HCT116 (cell line): ENCODE measurements at regions not wholly inside any gene's neighbourhood (a gene's known extent, or its start where the extent isn't known, plus 50 kb on each side); places are given as distances from the start of the nearest gene placed in this dataset.

Experiments used
- ATAC-seq: fragments of 200-7000 bp; cut with Tn5 transposase; 2 replicates; pipeline ENCODE4 v1.9.1; 2020; ENCODE audit warnings: mild to moderate bottlenecking, moderate library complexity
- BruUV-seq: library from RNA; stranded (reverse); fragments of 400-500 nt; replicated peaks from 2 replicates; lab custom pipeline; 2021; lab: Mats Ljungman, UMichigan
- CTCF ChIA-PET: fragments of 300-600 bp; sonication (Branson Sonifier 250); formaldehyde crosslinking; loops from one replicate; lab custom pipeline; 2021; ENCODE audit warnings: antibody characterized with exemption; lab: Charles Lee
- POLR2A ChIA-PET: fragments of 300-600, 350-600 bp; sonication (Branson Sonifier 250); formaldehyde crosslinking; loops from one replicate; lab custom pipeline; 2021; ENCODE audit warnings: antibody characterized with exemption; lab: Charles Lee
- RAD21 ChIA-PET, 2 experiments: fragments of 300-600 bp; sonication (Branson Sonifier 250); formaldehyde crosslinking; loops; one replicate each; lab custom pipeline; 2023; ENCODE audit warnings: low total read pairs in 2 of 2; ENCODE audit not compliant: uncharacterized antibody in 2 of 2, unreplicated experiment in 2 of 2, low non-redundant PET in 1 of 2; lab: Charles Lee
- DNase-seq: peaks from one replicate; pipeline ENCODE4 v3.0.0-alpha.2; 2010; ENCODE audit warnings: low read depth, low spot score
- H2AFZ ChIP-seq: fragments of 200-600 bp; shearing (Covaris generic), sonication (generic); 2 replicates; pipeline ENCODE4 v1.6.1; 2017; ENCODE audit warnings: low read depth, mixed run types, mixed read lengths, antibody characterized with exemption, low read length; ENCODE audit not compliant: poor library complexity, severe bottlenecking
- H3K27ac ChIP-seq: 2 replicates; pipeline ENCODE4 v1.5.1; 2012; ENCODE audit warnings: low read depth, low read length
- H3K27me3 ChIP-seq: fragments of 200-600 bp; sonication (generic); 2 replicates; pipeline ENCODE4 v1.6.1; 2016; ENCODE audit warnings: mixed run types, low read length, mixed read lengths; ENCODE audit not compliant: insufficient read depth
- H3K36me3 ChIP-seq, 2 experiments: fragments of 200-500 bp in 1 of 2; fragments of 200-600 bp in 1 of 2; sonication (Bioruptor generic) in 1 of 2; sonication (generic) in 1 of 2; 2 replicates each; pipeline versions ENCODE4 v1.5.1 to v1.6.1; 2014 to 2016; ENCODE audit warnings: low read length in 2 of 2, inconsistent platforms in 1 of 2, mixed read lengths in 1 of 2, mixed run types in 1 of 2; ENCODE audit not compliant: insufficient read depth in 2 of 2, control insufficient read depth in 1 of 2
- H3K4me1 ChIP-seq, 2 experiments: fragments of 200-600 bp in 1 of 2; sonication (generic) in 1 of 2; 2 replicates each; pipeline versions ENCODE4 v1.5.1 to v1.6.1; 2012 to 2017; ENCODE audit warnings: low read length in 2 of 2, inconsistent platforms in 1 of 2, mild to moderate bottlenecking in 1 of 2, mixed read lengths in 1 of 2, mixed run types in 1 of 2, moderate library complexity in 1 of 2; ENCODE audit not compliant: insufficient read depth in 2 of 2, control insufficient read depth in 1 of 2
- H3K4me2 ChIP-seq: fragments of 200-600 bp; sonication (generic); 2 replicates; pipeline ENCODE4 v1.6.1; 2017; ENCODE audit warnings: mixed run types, low read length, mixed read lengths
- H3K4me3 ChIP-seq, 2 experiments: fragments of 200-600 bp in 1 of 2; sonication (generic) in 1 of 2; replicated peaks in 1 of 2; 2 replicates each; pipeline ENCODE4 v1.5.1; 2011 to 2016; ENCODE audit warnings: low read length in 2 of 2, control low read depth in 1 of 2, low read depth in 1 of 2, mild to moderate bottlenecking in 1 of 2, mixed read lengths in 1 of 2, mixed run types in 1 of 2
- H3K79me2 ChIP-seq: fragments of 200-600 bp; sonication (generic); 2 replicates; pipeline ENCODE4 v1.6.1; 2017; ENCODE audit warnings: mild to moderate bottlenecking, mixed run types, low read length, moderate library complexity, mixed read lengths; ENCODE audit not compliant: insufficient read depth
- H3K9ac ChIP-seq: fragments of 200-600 bp; sonication (generic); 2 replicates; pipeline ENCODE4 v1.6.1; 2016; ENCODE audit warnings: low read length, mixed read lengths
- H3K9me2 ChIP-seq: fragments of 200-600 bp; sonication (generic), shearing (Covaris generic); 2 replicates; pipeline ENCODE4 v1.6.1; 2017; ENCODE audit warnings: mixed run types, mild to moderate bottlenecking, moderate library complexity; ENCODE audit not compliant: insufficient read depth
- H3K9me3 ChIP-seq, 2 experiments: fragments of 200-500 bp in 1 of 2; fragments of 200-600 bp in 1 of 2; sonication (Bioruptor generic) in 1 of 2; sonication (generic) in 1 of 2; 2 replicates each; pipeline ENCODE4 v1.6.1; 2014 to 2017; ENCODE audit warnings: low read length in 2 of 2, mixed read lengths in 2 of 2, inconsistent platforms in 1 of 2, low read depth in 1 of 2, mild to moderate bottlenecking in 1 of 2, mixed run types in 1 of 2, moderate library complexity in 1 of 2; ENCODE audit not compliant: control insufficient read depth in 1 of 2, insufficient read depth in 1 of 2
- H4K20me1 ChIP-seq: fragments of 200-600 bp; sonication (generic), shearing (Covaris generic); 2 replicates; pipeline ENCODE4 v1.6.1; 2017; ENCODE audit warnings: mixed run types, mild to moderate bottlenecking, moderate library complexity; ENCODE audit not compliant: insufficient read depth
- CBX3 ChIP-seq: IDR thresholded peaks from 2 replicates; pipeline ENCODE4 v1.6.1; 2012; ENCODE audit warnings: low read depth
- CEBPB ChIP-seq: IDR thresholded peaks from 2 replicates; pipeline ENCODE4 v1.6.1; 2012; ENCODE audit warnings: low read depth
- CTCF ChIP-seq, 3 experiments: fragments of 200-600 bp in 1 of 3; sonication (generic) in 1 of 3; IDR thresholded peaks in 2 of 3; conservative IDR thresholded peaks in 1 of 3; 2 replicates each; pipeline ENCODE4 v1.5.1; 2012 to 2017; ENCODE audit warnings: low read depth in 2 of 3, low read length in 2 of 3, antibody characterized with exemption in 1 of 3, borderline replicate concordance in 1 of 3, control low read depth in 1 of 3, mild to moderate bottlenecking in 1 of 3, mixed read lengths in 1 of 3, mixed run types in 1 of 3, moderate library complexity in 1 of 3; ENCODE audit not compliant: insufficient read depth in 1 of 3
- ELF1 ChIP-seq: IDR thresholded peaks from 2 replicates; pipeline ENCODE4 v1.6.1; 2012; ENCODE audit warnings: low read depth, borderline replicate concordance
- EZH2 ChIP-seq: fragments of 200-600 bp; sonication (generic); IDR thresholded peaks from 2 replicates; pipeline ENCODE4 v1.6.1; 2017; ENCODE audit warnings: antibody characterized with exemption, mixed run types
- EZH2phosphoT487 ChIP-seq: fragments of 200-600 bp; IDR thresholded peaks from 2 replicates; pipeline ENCODE4 v1.6.1; 2018; ENCODE audit warnings: antibody characterized with exemption, borderline replicate concordance
- JUND ChIP-seq: IDR thresholded peaks from 2 replicates; pipeline ENCODE4 v1.6.1; 2012
- MAX ChIP-seq: IDR thresholded peaks from 2 replicates; pipeline ENCODE4 v1.6.1; 2012
- POLR2A ChIP-seq: IDR thresholded peaks from 2 replicates; pipeline ENCODE4 v1.7.0; 2011; ENCODE audit warnings: borderline replicate concordance; ENCODE audit not compliant: insufficient read depth, insufficient read length; ENCODE audit errors: extremely low read depth
- POLR2AphosphoS5 ChIP-seq: IDR thresholded peaks from 2 replicates; pipeline ENCODE4 v1.6.1; 2011; ENCODE audit warnings: mild to moderate bottlenecking, low read depth, low read length, moderate library complexity
- RAD21 ChIP-seq: IDR thresholded peaks from 2 replicates; pipeline ENCODE4 v1.6.1; 2012; ENCODE audit warnings: low read depth, mild to moderate bottlenecking
- TCF7L2 ChIP-seq: IDR thresholded peaks from 2 replicates; pipeline ENCODE4 v1.7.0; 2011; ENCODE audit warnings: borderline replicate concordance, inconsistent platforms; ENCODE audit not compliant: insufficient read depth, insufficient read length; ENCODE audit errors: extremely low read depth
- YY1 ChIP-seq: IDR thresholded peaks from 2 replicates; pipeline ENCODE4 v1.6.1; 2011; ENCODE audit warnings: low read length, low read depth, moderate library complexity, mild to moderate bottlenecking; ENCODE audit not compliant: insufficient replicate concordance; ENCODE audit errors: extremely low read depth
- ZFX ChIP-seq: fragments of 450-650 bp; IDR thresholded peaks from 2 replicates; pipeline ENCODE4 v1.6.1; 2017
- intact Hi-C: fragments of 100-400 bp; cut with micrococcal nuclease; formaldehyde crosslinking; loops from 2 replicates; pipeline ENCODE4 v1.10.0; 2022

- Histone ChIP-seq H3K79me2 (no peaks in the 10 kb centered on the region), H3K9ac (no peak overlapping the region), H4K20me1 (no peaks in the 10 kb centered on the region), H3K4me1 (peaks cover 4 to 9% of the 10 kb centered on the region in 2 experiments; a peak in 3 of 4 replicates), H3K27me3 (no peaks in the 10 kb centered on the region), H3K9me3 (no peaks in the 10 kb centered on the region), H3K27ac (no peak overlapping the region), H2AFZ (no peak overlapping the region), H3K36me3 (no peaks in the 10 kb centered on the region), H3K4me2 (no peak overlapping the region), H3K4me3 (no peak overlapping the region), H3K9me2 (no peaks in the 10 kb centered on the region)
- ChIA-PET CTCF (no interaction called here), POLR2A (no interaction called here), RAD21 (no interaction called here)
- intact Hi-C loops, result no loop called here
- no peak for DNase-seq
- ATAC-seq, result no peak
- TF ChIP-seq RAD21 (no peak), CBX3 (no peak), ELF1 (no peak), POLR2A (no peak), TCF7L2 (no peak), EZH2phosphoT487 (no peak), POLR2AphosphoS5 (no peak), ZFX (no peak), YY1 (no peak), CEBPB (no peak), JUND (no peak), MAX (no peak), EZH2 (no peak), CTCF (IDR thresholded peaks at IDR 0.05 in 2 of 3, conservative IDR thresholded peaks at IDR 0.05 in 1 of 3; ENCODE audit: borderline replicate concordance in 1 of 3, insufficient read depth in 1 of 3, low read depth in 2 of 3, low read length in 2 of 3) (no peak)
- BruUV-seq, result no TSS peak
These were observed 110.1 kb upstream of the PITRM1 start for GRCh38 chr10:3282674-3283017.
